Smooth muscle cell (in vitro differentiated cells): ENCODE measurements at regions not wholly inside any gene's neighbourhood (a gene's known extent, or its start where the extent isn't known, plus 50 kb on each side); places are given as distances from the start of the nearest gene placed in this dataset.

Source experiments
- DNase-seq: peaks from one replicate; lab custom pipeline; 2025; ENCODE audit not compliant: unreplicated experiment; lab: John Stamatoyannopoulos, UW
- H2AFZ ChIP-seq: fragments of 200-600 bp; sonication (generic); 2 replicates; pipeline ENCODE4 v1.6.0; 2016; ENCODE audit warnings: antibody characterized with exemption, low read depth, mild to moderate bottlenecking
- H3F3A ChIP-seq: fragments of 200-600 bp; sonication (generic); 2 replicates; pipeline ENCODE4 v1.6.0; 2017; ENCODE audit warnings: antibody characterized with exemption, low read depth
- H3K27ac ChIP-seq: fragments of 200-600 bp; sonication (generic); 2 replicates; pipeline ENCODE4 v1.5.1; 2016; ENCODE audit warnings: low read depth, mild to moderate bottlenecking
- H3K27me3 ChIP-seq: fragments of 200-600 bp; sonication (generic); 2 replicates; pipeline ENCODE4 v1.6.1; 2016; ENCODE audit warnings: low read depth, mild to moderate bottlenecking
- H3K36me3 ChIP-seq: fragments of 200-600 bp; sonication (generic); 2 replicates; pipeline ENCODE4 v1.5.1; 2016; ENCODE audit warnings: low read depth
- H3K4me1 ChIP-seq: fragments of 200-600 bp; sonication (generic); 2 replicates; pipeline ENCODE4 v1.5.1; 2016; ENCODE audit warnings: low read depth
- H3K4me2 ChIP-seq: fragments of 200-600 bp; sonication (generic); 2 replicates; pipeline ENCODE4 v1.6.0; 2016; ENCODE audit warnings: mild to moderate bottlenecking
- H3K4me3 ChIP-seq: fragments of 200-600 bp; sonication (generic); 2 replicates; pipeline ENCODE4 v1.5.1; 2016; ENCODE audit warnings: mild to moderate bottlenecking
- H3K79me2 ChIP-seq: fragments of 200-600 bp; sonication (generic); 2 replicates; pipeline ENCODE4 v1.6.0; 2016; ENCODE audit warnings: low read depth, mild to moderate bottlenecking
- H3K9ac ChIP-seq: fragments of 200-600 bp; sonication (generic); 2 replicates; pipeline ENCODE4 v1.6.0; 2016; ENCODE audit warnings: low read depth
- H3K9me3 ChIP-seq: fragments of 200-600 bp; sonication (generic); replicated peaks from 2 replicates; pipeline ENCODE4 v1.5.1; 2016; ENCODE audit warnings: low read depth
- H4K20me1 ChIP-seq: fragments of 200-600 bp; sonication (generic); 2 replicates; pipeline ENCODE4 v1.6.0; 2016; ENCODE audit warnings: low read depth
- CTCF ChIP-seq: fragments of 200-600 bp; sonication (generic); IDR thresholded peaks from 2 replicates; pipeline ENCODE4 v1.5.1; 2017; ENCODE audit warnings: borderline replicate concordance, mild to moderate bottlenecking, antibody characterized with exemption; ENCODE audit not compliant: insufficient read depth, poor library complexity, severe bottlenecking
- WGBS: methylation state at CpG from one replicate; pipeline ENCODE4 v1.1.7; 2016; ENCODE audit warnings: low lambda C conversion rate; 5-methylcytosine and 5-hydroxymethylcytosine counted together

GRCh38 chr21:29406385-29406784 is 107.7 kb downstream of the BACH1 start:
- DNase-seq: no peak

GRCh38 chr21:29407571-29407970 is 108.8 kb downstream of the BACH1 start:
- WGBS: 62% methylated on average over 2 of the region's 2 CpGs
- DNase-seq: no peak
- no peak overlapping the region for H3K9ac ChIP-seq
- no peaks in the 10 kb centered on the region for H3F3A ChIP-seq
- H3K36me3 ChIP-seq: no peaks in the 10 kb centered on the region
- no peak overlapping the region for H2AFZ ChIP-seq
- no peaks in the 10 kb centered on the region for H3K27me3 ChIP-seq
- no peak for TF ChIP-seq CTCF
- H3K27ac ChIP-seq: no peak overlapping the region
- H3K4me3 ChIP-seq: no peak overlapping the region
- H3K4me2 ChIP-seq: no peak overlapping the region
- H3K79me2 ChIP-seq: no peaks in the 10 kb centered on the region
- no peaks in the 10 kb centered on the region for H3K4me1 ChIP-seq
- H3K9me3 ChIP-seq: no peaks in the 10 kb centered on the region
- no peaks in the 10 kb centered on the region for H4K20me1 ChIP-seq

More at GRCh38 chr21:29406385-29406784, 107.7 kb downstream of the BACH1 start:
- Histone ChIP-seq H4K20me1 (no peaks in the 10 kb centered on the region), H3K27ac (no peak overlapping the region), H3F3A (no peaks in the 10 kb centered on the region), H3K4me2 (no peak overlapping the region), H3K36me3 (no peaks in the 10 kb centered on the region), H3K79me2 (no peaks in the 10 kb centered on the region), H3K9ac (no peak overlapping the region), H3K4me1 (no peaks in the 10 kb centered on the region), H2AFZ (no peak overlapping the region), H3K27me3 (no peaks in the 10 kb centered on the region), H3K4me3 (no peak overlapping the region), H3K9me3 (no peaks in the 10 kb centered on the region)
- TF ChIP-seq CTCF: no peak

GRCh38 chr21:29413683-29414082 is 115.0 kb downstream of the BACH1 start:
- no peaks in the 10 kb centered on the region for H3F3A ChIP-seq
- no peaks in the 10 kb centered on the region for H3K9me3 ChIP-seq
- no peak overlapping the region for H3K4me2 ChIP-seq
- H3K4me1 ChIP-seq: no peaks in the 10 kb centered on the region
- H3K79me2 ChIP-seq: no peaks in the 10 kb centered on the region
- WGBS: 74% methylated on average over 3 of the region's 3 CpGs
- H4K20me1 ChIP-seq: no peaks in the 10 kb centered on the region
- H3K27ac ChIP-seq: no peak overlapping the region
- H3K4me3 ChIP-seq: no peak overlapping the region
- no peaks in the 10 kb centered on the region for H3K27me3 ChIP-seq
- H3K9ac ChIP-seq: no peak overlapping the region
- no peak for TF ChIP-seq CTCF
- H3K36me3 ChIP-seq: no peaks in the 10 kb centered on the region
- no peak for DNase-seq
- no peak overlapping the region for H2AFZ ChIP-seq

GRCh38 chr21:29416268-29416667 is 117.5 kb downstream of the BACH1 start:
- H3K36me3 ChIP-seq: no peaks in the 10 kb centered on the region
- no peak overlapping the region for H3K4me3 ChIP-seq
- H3K27ac ChIP-seq: no peak overlapping the region
- no peaks in the 10 kb centered on the region for H4K20me1 ChIP-seq
- no peak overlapping the region for H3K4me2 ChIP-seq
- no peaks in the 10 kb centered on the region for H3K79me2 ChIP-seq
- TF ChIP-seq CTCF: no peak
- H3K4me1 ChIP-seq: no peaks in the 10 kb centered on the region
- no peak overlapping the region for H3K9ac ChIP-seq
- 93% methylated on average over 4 of the region's 4 CpGs for WGBS
- H2AFZ ChIP-seq: no peak overlapping the region
- no peak for DNase-seq
- no peaks in the 10 kb centered on the region for H3K9me3 ChIP-seq
- no peaks in the 10 kb centered on the region for H3F3A ChIP-seq
- H3K27me3 ChIP-seq: no peaks in the 10 kb centered on the region
